NCI-H1417 (cell line): ENCODE measurements at regions not wholly inside any gene's neighbourhood (a gene's known extent, or its start where the extent isn't known, plus 50 kb on each side); places are given as distances from the start of the nearest gene placed in this dataset.

ENCODE experiments used
- DNase-seq, 3 experiments: peaks; one replicate each; lab custom pipeline; 2025; lab: John Stamatoyannopoulos, UW

DNA sequence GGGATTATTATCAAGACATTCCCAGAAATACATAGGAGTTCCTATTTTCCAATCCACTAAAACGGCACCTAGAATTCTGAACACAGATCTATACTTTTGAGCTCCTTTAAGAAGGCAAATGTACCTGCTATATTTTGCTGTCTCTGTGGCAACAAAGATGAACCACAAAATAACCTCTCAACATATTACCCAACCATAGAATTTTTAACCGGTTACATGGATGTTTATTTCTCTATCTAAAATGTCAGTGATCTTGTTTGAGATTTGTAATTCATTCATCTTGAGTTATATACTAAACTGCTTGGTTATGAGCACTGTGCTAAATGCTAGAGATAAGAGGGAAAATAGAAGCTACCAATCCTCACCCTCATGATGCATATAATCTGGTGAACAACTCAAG lies 117.5 kb upstream of the HMGCLL1 start:
- DNase-seq = no peak

- no peak for DNase-seq
These were observed 117.0 kb upstream of the HMGCLL1 start for GRCh38 chr6:55696041-55696440.

- DNase-seq = no peak
These were observed 115.8 kb upstream of the HMGCLL1 start for GRCh38 chr6:55694759-55695158.

DNA sequence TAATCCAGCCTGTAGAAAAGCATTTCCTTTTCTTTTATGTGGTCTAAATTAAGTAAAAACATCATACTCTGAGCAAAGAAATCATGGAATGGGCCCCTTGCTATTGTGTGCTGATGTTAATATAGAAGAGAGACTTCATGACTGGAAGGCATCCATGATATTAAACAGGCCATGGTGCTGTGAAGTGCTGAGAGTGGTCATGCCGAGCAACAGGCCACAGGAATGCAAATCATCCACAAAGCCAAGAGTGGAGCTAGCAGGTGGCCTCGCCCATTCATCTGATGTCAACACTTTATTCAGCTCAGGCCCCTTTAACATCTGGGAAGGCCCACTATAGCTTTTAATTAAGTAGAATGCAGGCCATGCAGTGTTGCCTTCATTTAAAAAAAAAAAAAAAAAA lies 115.2 kb upstream of the HMGCLL1 start:
- DNase-seq = peak in 1 of 3 experiments; percentile 13

GRCh38 chr6:55679503-55679902 lies 100.5 kb upstream of the HMGCLL1 start:
- DNase-seq = peak in 1 of 3 experiments; percentile 37

GRCh38 chr6:55678330-55679224 lies 99.6 kb upstream of the HMGCLL1 start:
- peak in 2 of 3 experiments; percentile 49 to 82 for DNase-seq

- DNase-seq = no peak
These were observed 97.7 kb upstream of the HMGCLL1 start for GRCh38 chr6:55676736-55677135.

GRCh38 chr6:55675941-55676340 lies 96.9 kb upstream of the HMGCLL1 start:
- DNase-seq = no peak

DNA sequence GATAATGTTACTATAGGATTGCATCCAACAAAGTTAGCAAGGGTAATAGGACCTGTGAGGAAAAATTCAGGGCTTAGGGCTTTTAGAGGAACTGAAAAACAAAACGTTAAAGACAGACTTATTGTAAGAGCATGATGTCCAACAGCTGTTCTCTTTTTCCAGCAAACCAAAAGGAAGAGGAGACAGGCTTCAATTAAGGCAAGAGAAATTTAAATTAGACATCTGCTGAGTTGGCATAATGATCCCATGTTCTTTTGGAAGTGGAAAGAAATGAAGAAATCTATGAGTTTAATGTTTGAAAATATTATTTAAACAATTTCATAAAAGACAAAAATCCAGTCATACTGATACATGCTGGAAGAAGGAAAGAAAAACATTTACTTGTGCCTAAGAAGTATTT lies 95.7 kb upstream of the HMGCLL1 start:
- DNase-seq = no peak

GRCh38 chr6:55670850-55671413 lies 91.9 kb upstream of the HMGCLL1 start:
- DNase-seq = no peak

- no peak for DNase-seq
These were observed 90.0 kb upstream of the HMGCLL1 start for GRCh38 chr6:55669028-55669427.

- DNase-seq = no peak
These were observed 89.6 kb upstream of the HMGCLL1 start for GRCh38 chr6:55668591-55668990.

- DNase-seq = no peak
These were observed 88.3 kb upstream of the HMGCLL1 start for GRCh38 chr6:55667341-55667740.

DNA sequence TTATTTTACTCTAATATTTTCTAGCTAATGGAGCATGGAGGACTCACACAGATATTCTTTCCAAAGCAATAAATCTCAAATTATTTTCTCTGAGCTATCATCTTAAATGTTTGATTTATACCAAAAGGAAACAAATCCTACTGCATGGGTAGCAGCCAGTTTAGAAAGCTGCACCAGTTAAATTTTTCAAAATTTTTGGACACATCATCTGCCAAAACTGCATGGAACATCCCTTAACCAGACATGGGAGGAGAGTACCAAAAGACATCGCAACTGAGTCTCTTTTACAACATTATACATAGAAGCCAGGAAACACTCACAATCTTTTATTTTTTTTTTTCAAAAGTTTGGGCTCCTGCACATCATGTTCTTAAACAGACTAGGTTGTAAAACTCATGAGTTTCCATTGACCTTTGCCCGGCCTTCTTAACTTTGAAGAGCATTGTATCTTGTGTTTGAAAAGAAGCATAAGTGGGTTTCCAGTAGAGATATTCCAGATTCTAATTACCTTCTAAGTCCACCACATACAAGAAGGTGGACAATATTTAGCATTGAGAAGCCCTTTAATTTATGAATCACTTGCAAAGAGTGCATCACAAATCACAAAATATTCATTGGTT lies 87.7 kb upstream of the HMGCLL1 start:
- DNase-seq = no peak

DNA sequence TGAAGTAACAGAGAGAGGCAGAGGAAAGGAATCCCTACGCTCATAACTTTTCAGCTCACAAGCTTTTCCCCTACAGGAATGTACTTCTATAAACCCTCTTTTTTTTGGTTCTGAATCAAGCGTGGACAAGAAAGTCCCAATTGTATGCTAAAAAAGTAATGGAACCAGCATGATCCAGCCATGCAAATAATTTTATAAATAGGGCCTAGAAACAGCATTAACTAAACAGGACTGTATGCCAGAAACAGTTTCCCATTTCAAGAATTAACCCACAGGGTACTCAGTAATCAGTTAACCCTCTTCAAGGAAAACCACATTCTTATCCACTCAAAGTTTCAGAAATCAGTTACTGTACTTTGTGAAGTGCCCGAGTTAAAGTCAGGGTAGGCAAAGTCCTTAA lies 87.0 kb upstream of the HMGCLL1 start:
- DNase-seq = no peak

GRCh38 chr6:55664591-55665587 lies 85.9 kb upstream of the HMGCLL1 start:
- no peak for DNase-seq

DNA sequence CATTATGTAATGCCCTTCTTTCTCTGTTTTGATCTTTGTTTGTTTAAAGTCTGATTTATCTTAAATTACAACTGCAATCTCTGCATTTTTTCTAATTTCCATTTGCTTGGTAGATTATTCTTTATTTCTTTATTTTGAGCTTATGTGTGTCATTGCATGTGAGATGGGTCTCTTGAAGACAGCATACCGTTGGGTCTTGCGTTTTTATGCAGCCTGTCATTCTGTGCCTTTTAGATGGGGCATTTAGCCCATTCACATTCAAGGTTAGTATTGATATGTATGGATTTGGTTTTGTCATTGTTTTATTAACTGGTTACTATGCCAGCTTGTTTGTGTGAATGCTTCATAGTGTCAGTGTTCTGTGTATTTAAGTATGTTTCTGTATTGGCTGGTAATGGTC lies 84.9 kb upstream of the HMGCLL1 start:
- no peak for DNase-seq

DNA sequence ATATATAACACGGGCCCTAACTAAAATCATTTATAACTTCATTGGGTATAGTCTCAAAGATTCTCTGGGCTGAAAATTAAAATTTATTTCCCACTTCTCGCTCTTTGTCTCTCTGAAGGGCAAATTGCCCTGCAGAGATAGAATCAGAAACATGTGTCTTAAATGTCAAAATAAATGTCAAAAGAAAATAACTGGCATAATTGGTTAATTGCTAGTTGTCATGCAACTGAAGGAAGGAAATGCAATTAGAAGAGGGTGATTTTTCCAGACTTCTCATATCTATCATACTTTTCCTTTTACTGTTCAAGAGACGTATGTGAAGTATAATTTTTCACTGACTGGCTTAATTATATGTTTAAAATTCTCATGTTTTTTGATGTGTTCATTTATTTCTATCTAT lies 80.3 kb upstream of the HMGCLL1 start:
- DNase-seq = peak in 1 of 3 experiments; percentile 65

DNA sequence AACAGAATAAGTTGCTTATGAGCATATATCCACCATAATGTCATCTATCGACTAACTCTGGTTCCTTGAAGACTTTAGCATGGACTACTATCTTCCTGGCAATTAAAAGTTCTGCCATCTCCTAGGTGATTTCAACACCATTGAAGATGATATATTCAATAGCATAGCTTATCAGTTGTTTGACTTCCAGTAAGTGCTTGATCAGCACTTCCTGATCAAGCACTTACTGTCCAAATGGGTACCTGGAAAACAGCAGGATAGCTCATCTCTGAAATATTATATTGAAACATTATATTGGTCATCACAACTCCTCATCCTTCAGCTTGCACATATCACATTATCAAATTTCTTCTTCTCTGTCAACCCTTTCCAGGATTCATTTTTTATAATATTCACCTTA lies 75.5 kb upstream of the HMGCLL1 start:
- no peak for DNase-seq

DNA sequence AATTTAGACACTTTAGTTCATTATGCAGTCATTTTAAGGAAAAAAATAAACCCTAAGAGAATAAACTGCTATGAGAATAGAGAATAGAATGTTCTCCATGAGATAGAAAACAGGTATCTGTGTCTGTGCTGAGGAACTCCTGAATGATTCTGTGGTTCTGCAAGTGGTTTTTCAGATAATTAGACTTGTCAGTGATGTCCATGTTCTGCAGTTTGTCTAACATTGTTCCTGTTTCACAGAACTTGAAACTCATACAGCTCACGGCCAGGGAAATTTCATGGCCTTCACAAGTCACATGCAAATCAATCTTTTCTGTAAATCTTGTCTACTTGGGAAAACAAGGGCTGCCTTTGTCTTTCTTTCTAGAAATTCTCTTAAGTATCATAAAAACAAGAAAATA lies 73.4 kb upstream of the HMGCLL1 start:
- DNase-seq = no peak

DNA sequence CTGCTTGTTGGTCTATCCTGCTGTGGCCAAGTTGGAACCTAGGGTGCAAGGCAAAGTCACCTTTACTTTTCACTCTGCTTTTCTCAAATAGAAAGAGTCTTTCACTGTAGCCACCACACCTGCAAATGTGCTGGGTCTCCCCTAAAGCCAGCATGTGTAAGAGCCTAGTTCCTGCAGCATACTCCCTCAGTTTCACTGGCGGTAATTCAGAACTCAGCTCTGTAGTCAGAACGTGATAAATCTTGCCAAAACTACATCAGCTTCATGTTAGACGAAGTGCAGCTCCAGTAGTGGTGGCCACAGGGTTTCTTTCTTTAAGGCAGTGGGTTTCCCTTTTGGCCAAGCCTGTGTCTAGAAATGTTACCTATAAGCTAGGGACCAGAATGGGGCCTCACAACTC lies 72.0 kb upstream of the HMGCLL1 start:
- no peak for DNase-seq

GRCh38 chr6:55643861-55644260 lies 64.9 kb upstream of the HMGCLL1 start:
- DNase-seq = no peak
